AG04450 (cell line): ENCODE measurements at regions not wholly inside any gene's neighbourhood (a gene's known extent, or its start where the extent isn't known, plus 50 kb on each side); places are given as distances from the start of the nearest gene placed in this dataset.

Source experiments
- CTCF ChIA-PET: fragments of 300-600, 350-600 bp; formaldehyde crosslinking; extraction: SDS; loops from one replicate; lab custom pipeline; 2022; ENCODE audit warnings: antibody characterized with exemption, inconsistent platforms; lab: Charles Lee
- POLR2A ChIA-PET: fragments of 350-600 bp; formaldehyde crosslinking; extraction: SDS; loops from one replicate; lab custom pipeline; 2021; ENCODE audit warnings: antibody characterized with exemption, inconsistent platforms; lab: Yijun Ruan, JAX
- DNase-seq: peaks from one replicate; pipeline ENCODE4 v3.0.0-alpha.2; 2011; ENCODE audit warnings: low read depth, low spot score
- H3K27ac ChIP-seq: one replicate; pipeline ENCODE4 v1.5.1; 2012; ENCODE audit warnings: low read depth, low read length, control low read depth
- H3K27me3 ChIP-seq: one replicate; pipeline ENCODE4 v1.6.0; 2012; ENCODE audit warnings: low read length; ENCODE audit not compliant: control insufficient read depth, insufficient read depth
- H3K4me3 ChIP-seq: 2 replicates; pipeline ENCODE4 v1.5.1; 2011; ENCODE audit warnings: mild to moderate bottlenecking, low read depth, low read length, control low read depth
- H3K9me3 ChIP-seq: 2 replicates; pipeline ENCODE4 v1.5.1; 2012; ENCODE audit warnings: low read length; ENCODE audit not compliant: control insufficient read depth, insufficient read depth
- CTCF ChIP-seq: IDR thresholded peaks from 2 replicates; pipeline ENCODE4 v1.5.1; 2011; ENCODE audit warnings: low read depth, low read length, control low read depth, inconsistent platforms

GRCh38 chr12:92229381-92229780 lies 83.7 kb upstream of the BTG1 start:
- no peak overlapping the region for H3K4me3 ChIP-seq
- ChIA-PET POLR2A (no interaction called here), CTCF (no interaction called here)
- no peaks in the 10 kb centered on the region for H3K27me3 ChIP-seq
- H3K9me3 ChIP-seq: no peaks in the 10 kb centered on the region
- no peak for DNase-seq
- TF ChIP-seq CTCF: no peak
- no peak overlapping the region for H3K27ac ChIP-seq

- no peak for DNase-seq
- no peak overlapping the region for H3K4me3 ChIP-seq
- no peak for TF ChIP-seq CTCF
- H3K27ac ChIP-seq: no peak overlapping the region
- ChIA-PET CTCF (no interaction called here), POLR2A (no interaction called here)
- H3K27me3 ChIP-seq: no peaks in the 10 kb centered on the region
- H3K9me3 ChIP-seq: no peaks in the 10 kb centered on the region
These were observed 81.3 kb upstream of the BTG1 start for GRCh38 chr12:92226961-92227360.

GRCh38 chr12:92226071-92226661 lies 80.5 kb upstream of the BTG1 start:
- Histone ChIP-seq H3K27ac (no peak overlapping the region), H3K9me3 (no peaks in the 10 kb centered on the region), H3K27me3 (no peaks in the 10 kb centered on the region), H3K4me3 (no peak overlapping the region)
- POLR2A ChIA-PET: interaction anchor here (0.6 kb wide), 1 partner anchor 87 kb away, joined by 4 read pairs; no protein-coding TSS in a partner anchor
- no peak for TF ChIP-seq CTCF
- no peak for DNase-seq
- CTCF ChIA-PET: interaction anchor here (0.7 kb wide), 1 partner anchor 68 kb away, joined by 6 read pairs; no protein-coding TSS in a partner anchor

DNA sequence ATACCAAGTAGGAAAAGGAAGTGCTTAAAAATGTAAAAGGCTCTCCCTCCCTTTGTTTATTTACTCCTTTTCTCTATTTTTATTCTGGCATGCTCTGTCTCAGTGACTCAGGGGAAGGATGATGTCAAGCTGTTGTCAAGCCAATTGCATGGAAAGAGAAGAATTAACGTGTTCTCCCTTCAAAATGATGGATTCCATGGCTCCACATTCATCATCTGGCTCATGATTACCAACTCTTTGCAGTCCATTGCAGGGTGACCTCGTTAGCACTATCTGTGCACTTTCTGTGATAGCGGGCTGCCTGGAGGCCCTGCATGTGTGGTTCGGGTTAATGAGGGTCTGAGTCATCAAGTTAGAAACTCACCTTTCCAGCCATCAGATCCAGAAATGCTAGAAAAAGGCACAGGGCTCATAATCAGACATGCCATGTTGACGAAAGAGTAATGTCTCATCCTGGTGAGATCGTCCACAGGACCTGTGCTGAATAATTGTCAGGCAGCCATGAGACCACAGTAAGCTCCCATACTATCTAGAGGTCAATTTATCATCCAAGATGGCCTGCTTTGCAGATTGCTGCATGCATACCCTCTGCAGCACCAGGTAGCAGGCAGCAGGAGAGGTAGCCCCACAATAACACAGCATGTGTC lies 79.2 kb upstream of the BTG1 start:
- TF ChIP-seq CTCF: no peak
- peak; percentile 16 for DNase-seq
- Histone ChIP-seq H3K27me3 (no peaks in the 10 kb centered on the region), H3K27ac (no peak overlapping the region), H3K9me3 (no peaks in the 10 kb centered on the region), H3K4me3 (no peak overlapping the region)
- POLR2A ChIA-PET: interaction anchor here (0.6 to 0.7 kb wide), 2 partner anchors 21 to 136 kb away, joined by 3 read pairs; no protein-coding TSS in a partner anchor
- CTCF ChIA-PET: no interaction called here

DNA sequence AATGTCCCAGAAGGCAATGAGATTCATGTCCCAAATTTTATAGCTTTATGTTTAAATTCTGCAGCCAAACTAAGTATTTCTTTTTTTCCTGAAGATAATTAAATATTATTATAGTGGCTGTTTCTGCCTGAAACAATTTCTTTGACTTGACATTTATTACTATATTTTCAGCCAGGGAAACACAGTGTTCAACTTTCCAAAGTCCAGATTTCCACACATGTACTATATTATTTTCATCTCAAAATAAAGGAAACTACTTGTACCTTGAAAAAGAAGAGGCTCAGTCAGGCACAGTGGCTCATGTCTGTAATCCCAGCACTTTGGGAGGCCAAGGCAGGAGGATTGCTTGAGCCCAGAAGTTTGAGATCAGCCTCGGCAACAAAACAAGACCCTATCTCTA lies 77.8 kb upstream of the BTG1 start:
- H3K4me3 ChIP-seq: no peak overlapping the region
- no peaks in the 10 kb centered on the region for H3K27me3 ChIP-seq
- H3K9me3 ChIP-seq: no peaks in the 10 kb centered on the region
- POLR2A ChIA-PET: interaction anchor here (0.7 kb wide), 1 partner anchor 78 kb away, joined by 3 read pairs; the partner anchor contains the start of gene BTG1
- CTCF ChIA-PET: no interaction called here
- no peak for DNase-seq
- no peak for TF ChIP-seq CTCF
- no peak overlapping the region for H3K27ac ChIP-seq
